Limb (tissue), 2 donors: ENCODE measurements at regions not wholly inside any gene's neighbourhood (a gene's known extent, or its start where the extent isn't known, plus 50 kb on each side); places are given as distances from the start of the nearest gene placed in this dataset.

Experiments used
- DNase-seq, 2 donors: peaks; one replicate each; pipeline ENCODE4 v3.0.0-alpha.2; 2016; ENCODE audit errors: extremely low spot score in 2 of 2

DNA sequence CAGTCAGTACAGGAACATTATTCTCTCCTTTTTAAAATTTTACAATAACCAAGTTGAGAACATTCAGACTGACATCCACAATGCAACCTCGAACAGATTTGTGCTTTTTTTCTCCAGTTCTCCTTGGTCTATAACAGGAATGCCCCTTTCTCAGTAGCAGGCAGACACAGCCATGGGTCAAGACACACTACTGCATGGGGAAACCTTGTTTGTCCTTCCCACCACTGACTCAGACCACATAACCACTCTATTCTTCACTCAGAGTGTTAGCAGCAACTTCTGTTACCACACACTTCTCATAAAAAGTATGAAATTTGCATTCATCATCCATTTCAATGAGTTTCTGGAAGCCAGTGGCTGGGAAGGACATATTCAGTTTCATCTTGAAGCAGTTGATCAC, 421.7 kb downstream of the ADRA2A start:
- no peak for DNase-seq

DNA sequence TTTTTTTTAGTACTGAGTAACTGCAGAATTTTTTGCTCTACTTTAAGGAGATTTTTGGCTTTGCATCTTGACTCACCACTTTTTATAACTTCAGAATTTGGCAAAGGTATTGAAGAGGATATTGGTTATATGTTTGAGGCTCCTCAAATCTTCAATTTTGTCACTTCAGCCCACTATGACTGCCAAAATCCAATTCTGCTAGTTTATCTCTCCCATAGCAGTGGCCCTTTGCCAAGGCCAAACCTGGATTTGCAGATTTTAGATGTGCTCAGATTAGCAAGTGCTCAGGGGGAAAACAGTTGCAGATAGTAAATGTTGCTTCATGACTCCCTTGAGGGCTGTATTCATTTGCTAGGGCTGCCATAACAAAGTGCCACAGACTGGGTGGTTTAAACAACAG, 427.5 kb downstream of the ADRA2A start:
- DNase-seq, result no peak

DNA sequence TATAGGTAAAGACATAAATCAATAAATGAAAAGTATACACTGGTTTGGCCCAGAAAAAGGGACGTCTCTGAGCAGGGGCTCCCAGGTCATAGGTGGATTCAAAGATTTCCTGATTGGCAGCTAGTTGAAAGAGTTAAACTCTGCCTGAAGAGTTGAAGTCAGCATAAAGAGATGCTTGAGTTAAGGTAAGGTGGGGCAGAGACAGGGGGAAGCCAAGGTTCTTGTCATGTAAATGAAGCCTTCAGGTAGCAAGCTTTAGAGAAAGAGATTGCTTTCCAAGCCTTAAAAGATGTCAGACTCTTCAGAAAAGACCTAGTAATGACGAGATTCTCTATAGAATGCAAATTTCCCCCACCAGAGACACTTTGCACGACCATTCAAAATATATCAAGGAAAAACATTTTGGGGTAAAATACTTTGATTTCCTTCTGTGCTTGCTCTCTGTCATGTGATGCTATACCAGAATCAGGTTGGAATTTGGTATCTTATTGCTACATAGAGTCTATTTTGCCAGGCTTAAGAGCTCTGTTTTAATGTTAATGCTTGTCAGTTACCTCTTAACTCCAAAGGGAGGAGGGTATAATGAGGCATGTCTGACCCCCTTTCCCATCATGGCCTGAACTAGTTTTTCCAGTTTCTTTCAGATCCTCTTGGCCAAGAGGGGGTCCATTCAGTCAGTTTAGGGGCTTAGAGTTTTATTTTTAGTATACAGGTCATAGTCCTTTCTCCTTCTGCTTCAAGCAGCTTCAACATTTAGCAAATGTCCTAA, 429.6 kb downstream of the ADRA2A start:
- DNase-seq, result no peak

DNA sequence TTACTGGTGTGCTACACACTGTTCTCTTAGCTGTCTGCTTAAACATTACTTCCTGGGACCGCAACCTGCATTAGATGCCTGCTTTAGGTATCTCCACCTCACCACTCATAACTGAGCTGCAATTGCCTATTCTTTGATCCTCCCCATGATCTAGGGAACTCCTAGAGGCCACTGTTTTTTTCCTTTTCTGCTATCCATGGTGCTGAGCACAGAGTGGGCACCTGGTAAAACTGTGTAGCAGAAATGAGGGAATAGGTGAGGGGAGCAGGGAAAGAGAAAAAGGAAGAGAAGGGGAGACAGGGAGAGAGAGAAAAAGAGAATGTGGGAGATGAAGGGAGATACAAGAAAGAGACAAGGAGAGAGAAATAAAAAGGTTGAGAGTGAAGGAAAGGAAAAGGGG, 434.9 kb downstream of the ADRA2A start:
- DNase-seq, result no peak

DNA sequence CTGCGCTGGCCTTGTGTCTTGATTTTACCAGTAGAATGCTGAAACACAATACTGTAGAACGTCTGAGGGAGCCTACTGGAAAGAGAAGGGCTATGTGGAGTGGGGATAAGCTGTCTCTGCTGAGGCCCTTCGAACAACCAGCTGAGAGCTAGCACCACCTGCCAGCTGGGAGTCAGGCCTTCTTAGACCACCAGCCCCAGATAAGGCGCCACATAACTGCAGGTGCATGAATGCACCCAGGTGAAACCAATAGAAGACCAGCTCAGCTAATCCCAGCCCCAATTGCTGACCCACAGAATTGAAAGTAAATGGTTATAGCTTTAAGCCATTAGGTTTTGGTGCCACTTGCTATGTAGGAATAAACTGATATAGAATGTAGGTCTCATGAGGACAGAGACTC, 438.4 kb downstream of the ADRA2A start:
- DNase-seq, result no peak

DNA sequence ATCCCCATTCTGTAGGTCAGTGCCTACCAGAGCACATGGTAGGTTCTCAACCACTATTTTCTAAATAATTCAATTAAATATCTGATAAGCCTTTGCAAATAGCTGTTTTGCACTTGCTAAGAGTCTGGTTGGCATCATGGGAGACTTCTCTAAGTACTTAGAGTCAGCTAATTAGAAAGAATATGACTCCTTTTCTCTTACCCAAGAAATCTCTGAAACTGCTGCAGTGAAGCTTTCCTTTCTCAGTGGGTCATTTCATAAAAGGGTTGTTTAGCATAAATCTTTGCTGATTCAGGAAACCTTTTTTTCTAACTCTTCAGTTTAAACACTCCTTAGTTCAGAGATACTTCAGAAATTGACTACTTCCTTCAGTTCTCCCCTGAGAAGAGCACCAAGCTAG, 438.9 kb downstream of the ADRA2A start:
- DNase-seq, result no peak

DNA sequence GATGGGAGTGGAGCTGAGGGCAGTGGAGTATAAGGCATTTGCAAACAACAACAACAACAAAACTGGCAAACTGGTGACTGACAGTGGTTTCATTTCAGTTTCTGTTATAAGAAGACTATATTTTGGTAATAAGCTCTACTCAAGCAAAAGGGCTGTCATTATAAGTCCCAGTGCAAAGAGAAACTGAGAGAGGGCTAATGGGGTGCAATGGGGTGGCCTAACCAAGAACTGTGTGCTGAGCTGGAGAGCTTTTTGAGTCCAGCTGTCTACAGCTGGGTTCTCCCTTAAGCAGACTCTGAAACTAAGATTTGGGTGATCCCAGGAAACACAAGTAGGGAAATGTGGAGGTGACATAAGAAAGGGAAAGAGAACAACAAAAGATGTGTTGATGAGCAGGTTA, 439.3 kb downstream of the ADRA2A start:
- DNase-seq, result no peak

DNA sequence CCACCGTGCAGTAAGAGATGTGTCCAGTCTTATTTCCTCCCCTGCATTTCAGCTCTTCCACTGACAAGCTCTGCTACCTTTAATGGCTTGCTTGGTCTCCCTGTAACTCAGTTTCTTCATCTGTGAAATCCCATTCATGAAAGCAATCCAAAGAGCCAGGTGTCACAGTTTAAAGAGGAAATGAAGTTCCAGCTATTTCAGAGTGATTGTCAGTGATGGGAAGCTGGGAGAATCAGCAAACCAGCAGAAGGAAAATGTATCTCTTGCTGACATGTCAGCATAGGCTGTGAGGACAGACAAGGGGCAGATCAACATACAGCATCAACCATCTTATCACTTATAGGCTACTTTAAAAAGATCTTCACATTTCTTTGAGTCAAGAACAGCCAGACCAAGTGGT, 445.3 kb downstream of the ADRA2A start:
- DNase-seq, result no peak

DNA sequence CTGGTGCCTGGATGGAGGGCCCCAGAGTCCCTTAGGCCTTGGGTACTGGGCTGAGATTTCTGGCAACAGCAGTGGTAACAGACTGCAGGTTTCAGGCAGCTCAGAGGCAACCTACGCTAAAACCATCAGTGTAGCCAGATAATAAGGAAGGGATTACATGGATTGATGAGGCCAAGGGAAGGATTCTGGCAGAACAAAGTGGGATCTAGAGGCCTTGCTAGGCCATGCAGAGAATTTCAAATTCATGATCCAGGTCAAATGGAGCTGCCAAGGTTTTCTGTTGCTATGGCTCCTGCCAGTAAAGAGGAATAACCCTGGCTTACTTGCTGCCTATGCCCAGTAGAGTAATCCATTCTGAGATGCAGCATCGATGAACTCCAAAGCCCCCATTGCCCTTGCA, 445.7 kb downstream of the ADRA2A start:
- no peak for DNase-seq

DNA sequence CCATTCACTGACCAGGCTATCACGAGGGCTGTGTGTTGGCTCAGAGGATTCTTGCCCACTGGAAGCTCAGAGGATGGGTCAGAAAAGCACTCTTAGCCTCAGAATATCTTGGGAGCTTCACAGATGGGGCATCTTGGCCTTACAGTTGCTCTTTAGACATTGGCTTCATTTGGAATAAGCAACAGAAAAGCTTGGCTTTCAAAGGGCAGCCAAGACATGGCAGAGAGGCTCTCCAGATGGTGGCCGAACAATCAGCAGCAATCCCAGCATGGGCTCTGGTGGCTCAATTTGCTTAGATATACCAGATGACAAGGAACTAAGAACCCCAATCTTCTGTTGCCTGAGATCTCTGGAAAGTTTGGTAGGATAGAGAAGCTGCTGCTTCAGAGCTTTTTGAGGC, 446.2 kb downstream of the ADRA2A start:
- no peak for DNase-seq

DNA sequence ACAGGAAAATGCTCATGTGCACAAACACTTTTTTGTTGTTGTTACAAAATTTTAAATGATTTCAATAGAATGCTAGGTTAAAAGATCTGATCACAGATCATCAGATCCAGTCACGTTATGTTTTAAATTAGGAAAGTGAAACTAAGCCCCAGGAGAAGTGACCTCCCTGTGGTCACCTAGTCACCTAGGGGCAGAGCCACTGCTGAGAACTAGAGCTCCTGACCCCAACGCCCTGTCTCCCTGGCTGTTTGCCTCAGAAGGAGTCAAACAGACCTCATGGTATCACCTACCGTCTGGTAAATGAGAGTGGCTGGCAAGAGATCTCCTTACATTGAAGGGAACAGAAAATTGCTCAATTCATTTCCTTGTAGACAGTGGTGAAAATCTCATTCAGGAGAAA, 447.3 kb downstream of the ADRA2A start:
- DNase-seq, result no peak

DNA sequence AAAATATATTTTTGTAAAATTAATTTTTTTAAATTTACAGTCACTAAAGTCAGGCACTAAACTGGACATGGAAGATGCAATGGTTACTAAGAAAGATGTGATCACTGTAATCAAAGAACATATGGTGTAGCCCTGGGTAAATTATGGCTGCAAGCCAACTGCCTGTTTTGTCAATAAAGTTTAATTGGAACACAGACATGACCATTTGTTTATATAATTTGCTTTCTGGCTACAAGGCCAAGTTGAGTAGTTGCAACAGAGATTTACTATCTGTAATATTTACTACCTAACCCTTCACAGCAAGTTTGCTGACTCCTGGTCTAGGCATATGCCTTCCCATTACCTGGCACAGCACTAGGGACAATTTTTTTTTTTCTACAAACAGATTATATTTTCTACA, 448.9 kb downstream of the ADRA2A start:
- DNase-seq, result no peak

DNA sequence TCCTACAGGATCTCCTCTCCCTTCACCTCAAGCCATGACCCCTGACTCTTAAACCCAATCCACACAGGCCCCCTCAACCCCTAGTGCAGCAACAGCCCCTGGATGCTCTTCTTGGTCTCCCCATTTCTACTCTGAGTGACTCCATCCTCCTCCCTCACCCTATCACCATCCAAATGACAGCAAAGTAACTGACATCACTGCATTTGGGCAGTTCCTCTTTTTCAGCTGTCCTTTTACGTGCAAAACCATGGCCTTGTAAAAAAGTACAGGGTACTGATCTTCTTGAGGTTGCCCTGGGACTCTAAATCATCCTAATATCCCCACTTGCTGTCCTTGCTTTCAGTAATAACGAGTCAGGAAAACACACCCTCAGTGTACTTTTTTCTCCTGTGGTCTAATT, 454.9 kb downstream of the ADRA2A start:
- no peak for DNase-seq

DNA sequence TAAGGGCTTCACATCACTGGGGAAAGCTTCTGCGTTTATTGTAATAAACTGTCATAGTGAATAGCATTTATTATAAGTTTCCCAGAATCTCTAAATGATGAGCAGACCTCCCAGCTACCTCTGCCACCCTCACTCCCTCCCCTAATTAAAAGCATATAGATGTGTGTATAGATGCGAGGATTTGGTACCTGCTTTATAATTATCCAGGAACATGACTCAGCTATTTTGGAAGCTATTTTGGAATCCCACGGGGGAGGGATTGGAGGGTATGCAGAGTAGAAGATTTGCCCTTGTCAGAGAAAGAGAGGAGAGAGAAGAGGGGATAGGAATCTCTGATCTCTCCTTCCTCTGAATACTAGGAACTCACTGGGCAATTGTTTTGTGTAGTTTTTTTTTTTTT, 455.3 kb downstream of the ADRA2A start:
- DNase-seq, result no peak

DNA sequence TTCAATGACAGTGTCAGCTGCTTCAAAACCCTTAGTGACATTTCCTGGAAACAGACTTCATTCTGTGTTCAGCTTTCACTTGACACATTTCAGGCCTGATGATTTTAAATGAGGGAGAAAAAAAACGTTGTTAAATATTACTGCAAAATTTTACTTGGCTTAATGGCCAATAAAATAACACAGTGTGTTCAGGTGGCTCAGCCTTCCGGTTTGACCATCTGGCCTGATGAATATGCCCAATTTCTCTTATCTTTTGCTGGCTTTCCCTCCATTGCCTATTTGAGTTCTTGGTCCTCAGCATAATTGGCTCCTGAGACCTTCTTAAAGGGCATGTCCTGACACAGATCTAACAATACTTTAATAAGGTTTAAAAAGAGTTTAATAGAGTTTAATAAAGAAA, 462.4 kb downstream of the ADRA2A start:
- DNase-seq, result no peak

DNA sequence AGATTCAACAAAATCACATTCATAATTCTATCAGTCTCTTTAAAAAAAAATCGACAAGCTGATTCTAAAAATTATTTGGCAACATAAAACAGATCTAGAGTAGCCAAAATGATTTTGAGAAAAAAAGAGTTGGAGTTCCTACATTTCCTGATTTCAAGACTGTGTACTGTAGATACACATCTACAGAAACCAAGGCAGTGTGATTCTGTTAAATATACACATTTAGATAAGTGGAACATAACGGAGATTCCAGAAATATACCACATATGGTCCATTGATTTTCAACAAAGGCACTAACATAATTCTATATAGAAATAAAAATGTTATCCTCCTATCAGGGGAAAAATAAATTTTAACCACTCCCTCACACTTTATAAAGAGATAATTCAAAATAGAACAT, 467.0 kb downstream of the ADRA2A start:
- DNase-seq, result no peak

DNA sequence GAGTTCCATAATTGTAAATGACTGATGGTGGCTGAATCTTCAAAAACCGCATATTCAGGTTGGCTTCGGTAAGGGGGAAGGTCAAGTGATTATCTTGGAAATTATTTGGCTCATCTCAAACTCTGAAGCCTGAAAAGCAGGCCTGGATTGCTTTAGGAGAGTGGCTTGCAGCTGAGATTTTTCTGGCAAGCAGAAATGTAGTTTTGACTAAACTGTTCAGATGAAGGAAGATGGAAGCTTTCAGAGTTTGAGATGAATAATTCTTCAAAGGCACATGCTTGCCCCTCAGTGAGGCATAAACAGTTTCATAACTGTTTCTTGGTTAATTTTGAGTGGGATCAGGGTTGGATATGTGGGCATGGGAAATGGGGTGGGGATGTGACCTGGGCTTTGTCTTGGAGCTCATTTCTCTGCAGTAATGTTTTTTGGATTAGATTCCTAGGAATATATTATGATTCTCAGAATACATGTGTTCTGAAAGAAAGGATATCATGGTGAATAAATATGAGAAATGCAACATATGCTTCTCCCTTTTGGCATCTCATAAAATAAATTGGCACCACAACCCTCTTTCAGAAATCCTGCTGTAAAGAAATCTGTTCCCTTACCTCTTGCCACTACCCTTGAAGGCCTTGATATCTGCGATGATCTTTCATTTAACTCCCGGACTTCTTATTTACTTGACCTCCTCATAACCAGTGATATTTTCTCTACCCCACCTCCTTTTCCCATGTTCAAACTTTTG, 469.2 kb downstream of the ADRA2A start:
- DNase-seq, result no peak

DNA sequence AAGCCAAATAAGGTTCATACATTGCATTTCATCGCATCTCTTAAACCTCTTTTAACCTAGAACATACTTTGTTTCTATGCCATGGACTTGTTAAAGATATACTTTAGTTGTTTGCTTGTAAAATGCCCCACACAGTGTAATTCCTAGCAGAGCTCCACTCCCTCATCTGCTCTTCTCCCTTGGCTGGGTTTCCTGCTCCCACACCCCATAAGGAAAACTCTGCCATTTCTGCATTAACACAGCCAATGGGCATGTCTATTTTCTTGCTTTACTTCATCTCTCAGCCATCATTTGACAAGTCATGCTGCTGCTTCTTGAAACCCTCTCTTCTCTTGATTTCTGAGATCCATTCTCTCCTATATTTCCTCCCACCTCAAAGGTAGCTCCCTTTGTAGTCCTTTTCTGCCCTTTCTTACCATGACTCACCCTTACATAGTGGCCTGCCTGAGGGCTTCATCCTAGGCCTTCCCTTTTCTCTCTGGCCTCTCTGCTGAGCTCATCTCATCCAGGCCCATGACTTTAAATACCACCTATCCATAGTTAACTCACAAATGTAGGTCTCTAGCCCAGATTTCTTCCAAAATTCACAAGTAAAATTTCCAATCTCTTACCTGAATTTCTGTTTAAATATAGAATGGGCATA, 471.4 kb downstream of the ADRA2A start:
- DNase-seq, result no peak

DNA sequence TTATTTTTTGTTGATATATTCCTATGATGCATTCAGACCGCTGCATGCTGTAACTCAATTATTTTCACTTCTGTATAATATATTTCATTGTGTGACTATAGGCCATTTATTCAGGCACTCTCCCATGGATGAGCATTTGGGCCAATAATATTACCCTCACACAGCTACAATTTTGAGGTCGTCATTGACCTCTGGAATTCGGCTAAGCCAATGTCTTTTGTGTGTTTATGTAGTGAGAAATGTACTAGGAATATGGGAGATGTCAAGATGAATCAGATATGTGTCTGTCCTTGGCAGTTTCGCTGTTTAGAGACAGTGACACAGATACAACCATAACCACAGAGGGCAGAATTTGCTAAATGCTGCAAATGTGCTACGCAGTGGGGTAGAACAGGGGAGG, 474.2 kb downstream of the ADRA2A start:
- no peak for DNase-seq

DNA sequence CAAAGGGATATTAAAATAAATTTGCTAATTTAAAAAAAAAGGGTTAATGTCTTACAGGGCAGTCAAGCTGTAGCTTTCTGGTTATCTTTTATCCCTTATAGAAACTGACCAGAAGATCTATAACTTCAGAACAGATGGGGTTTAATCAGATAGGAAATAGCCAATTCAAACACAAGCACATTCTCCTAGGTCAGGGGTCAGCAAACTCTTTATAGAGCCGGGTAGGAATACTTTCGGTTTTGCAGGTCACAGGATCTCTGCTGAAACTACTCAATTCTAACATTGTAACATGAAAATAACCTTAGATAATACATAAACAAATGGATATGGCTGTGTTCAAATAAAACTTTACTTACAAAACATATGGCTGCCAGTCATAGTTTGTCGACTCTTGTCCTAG, 479.8 kb downstream of the ADRA2A start:
- DNase-seq, result no peak

DNA sequence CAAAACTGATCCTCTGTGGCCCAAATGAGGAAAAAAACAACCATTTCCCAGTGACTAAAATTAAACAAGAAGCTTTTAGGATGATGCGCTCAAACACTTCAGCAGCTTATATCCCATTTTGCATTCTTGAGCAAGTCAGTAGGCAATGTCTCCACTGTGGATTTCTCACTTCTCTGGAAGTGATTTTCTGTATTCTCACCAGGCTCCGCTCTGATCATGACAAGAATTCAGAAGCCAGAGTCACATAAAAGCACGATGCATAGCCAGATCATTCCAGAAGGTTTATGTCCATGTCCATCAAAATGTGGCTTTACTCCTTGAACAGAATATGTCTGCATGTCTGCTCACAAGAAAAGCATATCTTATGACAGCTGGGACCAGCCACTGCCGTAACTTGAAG, 481.4 kb downstream of the ADRA2A start:
- no peak for DNase-seq

DNA sequence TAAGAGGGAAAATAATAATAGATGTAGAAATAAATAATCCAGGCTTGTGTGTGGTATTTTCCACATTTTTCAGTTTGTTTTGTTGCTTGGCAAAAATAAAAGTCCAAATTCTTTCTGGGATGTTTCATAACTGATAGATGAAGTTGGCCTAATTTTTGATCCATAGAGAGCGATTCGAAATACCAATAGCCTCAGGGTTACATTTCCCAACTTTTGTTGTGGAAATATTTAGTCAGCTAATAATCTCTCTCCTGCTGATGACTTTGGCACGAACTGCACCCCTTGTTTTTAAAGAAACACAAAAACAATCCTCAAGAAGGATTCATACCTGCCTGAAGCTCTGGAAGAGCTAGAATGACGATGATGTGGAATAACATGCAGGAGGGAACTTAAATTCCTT, 483.2 kb downstream of the ADRA2A start:
- DNase-seq, result no peak

DNA sequence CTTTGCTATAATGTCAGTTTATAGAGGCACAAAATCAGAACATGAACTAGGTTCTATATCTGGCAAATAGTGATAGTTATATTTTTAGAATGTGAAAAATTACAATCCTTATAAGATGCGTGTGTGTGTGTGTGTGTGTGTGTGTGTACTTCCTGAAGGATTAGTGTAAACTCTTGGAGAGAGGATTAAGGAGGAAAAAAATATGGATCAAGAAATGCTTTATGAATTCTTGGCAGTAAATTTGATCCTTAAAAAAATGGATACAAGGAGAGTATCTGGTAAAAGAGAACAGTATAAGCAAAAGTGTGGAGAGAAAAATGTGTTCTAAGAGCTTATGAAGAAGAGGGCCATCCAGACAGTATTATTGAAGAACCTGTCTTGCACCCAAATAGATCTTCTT, 484.3 kb downstream of the ADRA2A start:
- no peak for DNase-seq
